COLO829 (cell line): ENCODE measurements at regions not wholly inside any gene's neighbourhood (a gene's known extent, or its start where the extent isn't known, plus 50 kb on each side); places are given as distances from the start of the nearest gene placed in this dataset.
"Not testable (repeated sequence)": the region's sequence is repeated elsewhere in the genome, so short reads cannot be mapped to it uniquely, and the experiment has no call there.

Source experiments
- DNase-seq: peaks from one replicate; pipeline ENCODE4 v3.0.0; 2012; ENCODE audit warnings: low spot score

- DNase-seq: not testable (repeated sequence)
Observed at GRCh38 chr3:178349218-178349596, 187.0 kb upstream of the KCNMB2 start.

GRCh38 chr3:178350763-178351162, 185.5 kb upstream of the KCNMB2 start:
- no peak for DNase-seq

- peak; percentile 47 for DNase-seq
Observed at GRCh38 chr3:178352326-178353005, 183.8 kb upstream of the KCNMB2 start.

- no peak for DNase-seq
Observed at GRCh38 chr3:178353006-178353694, 183.1 kb upstream of the KCNMB2 start.

- no peak for DNase-seq
Observed at GRCh38 chr3:178359728-178360127, 176.5 kb upstream of the KCNMB2 start.

- not testable (repeated sequence) for DNase-seq
Observed at GRCh38 chr3:178363048-178363447, 173.2 kb upstream of the KCNMB2 start.

- no peak for DNase-seq
Observed at GRCh38 chr3:178367817-178368617, 168.2 kb upstream of the KCNMB2 start.

GRCh38 chr3:178369006-178369405, 167.2 kb upstream of the KCNMB2 start:
- no peak for DNase-seq

GRCh38 chr3:178369811-178370210, 166.4 kb upstream of the KCNMB2 start:
- DNase-seq: no peak

GRCh38 chr3:178370387-178370786, 165.8 kb upstream of the KCNMB2 start:
- no peak for DNase-seq

GRCh38 chr3:178381555-178381954, 154.7 kb upstream of the KCNMB2 start:
- no peak for DNase-seq

- no peak for DNase-seq
Observed at GRCh38 chr3:178381971-178382448, 154.2 kb upstream of the KCNMB2 start.

GRCh38 chr3:178382449-178383061, 153.7 kb upstream of the KCNMB2 start:
- DNase-seq: no peak

GRCh38 chr3:178384321-178385230, 151.7 kb upstream of the KCNMB2 start:
- DNase-seq: no peak

GRCh38 chr3:178385280-178385952, 150.8 kb upstream of the KCNMB2 start:
- DNase-seq: peak; percentile 55

GRCh38 chr3:178386401-178386800, 149.8 kb upstream of the KCNMB2 start:
- DNase-seq: no peak

- DNase-seq: no peak
Observed at GRCh38 chr3:178386880-178387279, 149.4 kb upstream of the KCNMB2 start.

- DNase-seq: no peak
Observed at GRCh38 chr3:178388473-178388872, 147.8 kb upstream of the KCNMB2 start.

GRCh38 chr3:178389258-178389657, 147.0 kb upstream of the KCNMB2 start:
- DNase-seq: no peak

GRCh38 chr3:178392511-178392926, 143.7 kb upstream of the KCNMB2 start:
- no peak for DNase-seq

GRCh38 chr3:178393146-178393545, 143.1 kb upstream of the KCNMB2 start:
- DNase-seq: no peak
